ENCODE measurements at regions not wholly inside any gene's neighbourhood (a gene's known extent, or its start where the extent isn't known, plus 50 kb on each side); places are given as distances from the start of the nearest gene placed in this dataset.

DNA sequence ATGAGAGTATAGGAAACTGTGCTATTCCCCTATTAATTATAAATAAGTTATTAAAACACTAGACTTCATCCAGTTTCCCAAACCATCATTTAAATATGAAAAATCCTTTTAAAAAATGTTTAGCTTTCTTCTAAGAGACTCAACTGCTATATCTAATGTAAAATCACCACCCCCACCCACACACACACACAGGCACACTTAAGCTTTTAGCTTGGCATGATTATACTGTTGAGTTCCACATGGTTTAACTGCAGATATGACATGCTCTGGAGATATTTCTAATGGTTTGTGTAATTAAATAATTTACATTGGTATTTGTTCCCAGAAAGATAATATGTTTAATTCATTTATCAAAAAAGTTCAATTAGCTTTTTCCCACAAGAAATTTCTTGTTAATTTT is 1700.1 kb upstream of the SLC10A2 start:
- TF ChIP-seq, protein P1, sequence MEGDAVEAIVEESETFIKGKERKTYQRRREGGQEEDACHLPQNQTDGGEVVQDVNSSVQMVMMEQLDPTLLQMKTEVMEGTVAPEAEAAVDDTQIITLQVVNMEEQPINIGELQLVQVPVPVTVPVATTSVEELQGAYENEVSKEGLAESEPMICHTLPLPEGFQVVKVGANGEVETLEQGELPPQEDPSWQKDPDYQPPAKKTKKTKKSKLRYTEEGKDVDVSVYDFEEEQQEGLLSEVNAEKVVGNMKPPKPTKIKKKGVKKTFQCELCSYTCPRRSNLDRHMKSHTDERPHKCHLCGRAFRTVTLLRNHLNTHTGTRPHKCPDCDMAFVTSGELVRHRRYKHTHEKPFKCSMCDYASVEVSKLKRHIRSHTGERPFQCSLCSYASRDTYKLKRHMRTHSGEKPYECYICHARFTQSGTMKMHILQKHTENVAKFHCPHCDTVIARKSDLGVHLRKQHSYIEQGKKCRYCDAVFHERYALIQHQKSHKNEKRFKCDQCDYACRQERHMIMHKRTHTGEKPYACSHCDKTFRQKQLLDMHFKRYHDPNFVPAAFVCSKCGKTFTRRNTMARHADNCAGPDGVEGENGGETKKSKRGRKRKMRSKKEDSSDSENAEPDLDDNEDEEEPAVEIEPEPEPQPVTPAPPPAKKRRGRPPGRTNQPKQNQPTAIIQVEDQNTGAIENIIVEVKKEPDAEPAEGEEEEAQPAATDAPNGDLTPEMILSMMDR (conservative IDR thresholded peaks at IDR 0.05; ENCODE audit: low read length) = no peak
- TF ChIP-seq EZH2phosphoT487 (IDR thresholded peaks at IDR 0.05; ENCODE audit: borderline replicate concordance, low read depth, low read length) = no peak
- no peaks in the 10 kb centered on the region for H3K36me3 ChIP-seq (ENCODE audit: insufficient read depth, low read length)
- H3K9me2 ChIP-seq (ENCODE audit: insufficient read depth, low read length) = no peaks in the 10 kb centered on the region
- no peaks in the 10 kb centered on the region for H3K4me1 ChIP-seq (ENCODE audit: insufficient read depth, low read length, poor library complexity, severe bottlenecking)
- ChIA-PET POLR2A (no interaction called here), CTCF (ENCODE audit: unreplicated experiment) (no interaction called here)
- no peaks in the 10 kb centered on the region for H3K9me3 ChIP-seq (ENCODE audit: low read length)
- H3K4me3 ChIP-seq (ENCODE audit: low read depth, low read length, poor library complexity, severe bottlenecking) = no peak overlapping the region
- no peak overlapping the region for H2AFZ ChIP-seq (ENCODE audit: low read length)
- intact Hi-C loops (cut with micrococcal nuclease; ENCODE audit: unreplicated experiment) = no loop called here
- no peak overlapping the region for H3K4me2 ChIP-seq (ENCODE audit: low read length)
- no peak overlapping the region for H3K27ac ChIP-seq (ENCODE audit: low read depth, low read length, poor library complexity, severe bottlenecking)
- H3K79me2 ChIP-seq (ENCODE audit: insufficient read depth, low read depth, low read length) = no peaks in the 10 kb centered on the region
- no TSS peak for BruUV-seq (replicated peaks)
- DNase-seq (ENCODE audit: low spot score) = no peak
- H4K20me1 ChIP-seq (ENCODE audit: insufficient read depth, low read length) = no peaks in the 10 kb centered on the region

DNA sequence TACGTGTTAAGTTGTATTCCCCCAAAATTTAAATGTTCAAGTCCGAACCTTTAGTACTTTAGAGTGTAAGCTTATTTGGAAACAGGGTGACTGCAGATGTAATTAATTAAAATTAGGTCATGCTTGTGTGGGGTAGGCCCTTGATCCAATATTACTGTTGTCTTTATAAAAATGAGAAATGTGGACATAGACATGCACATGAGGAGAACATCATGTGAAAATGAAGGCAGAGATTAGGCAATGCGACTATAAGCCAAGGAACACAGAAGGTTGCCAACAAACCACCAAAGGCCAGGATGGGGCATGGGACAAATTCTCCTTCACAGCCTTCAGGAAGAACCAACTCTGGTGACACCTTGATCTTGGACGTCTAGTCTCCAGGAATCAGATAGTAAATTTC is 1698.4 kb upstream of the SLC10A2 start:
- no peak for DNase-seq (ENCODE audit: low spot score)
- Histone ChIP-seq H3K4me1 (ENCODE audit: insufficient read depth, low read length, poor library complexity, severe bottlenecking) (no peaks in the 10 kb centered on the region), H3K9me3 (ENCODE audit: low read length) (no peaks in the 10 kb centered on the region), H4K20me1 (ENCODE audit: insufficient read depth, low read length) (no peaks in the 10 kb centered on the region), H3K4me3 (ENCODE audit: low read depth, low read length, poor library complexity, severe bottlenecking) (no peak overlapping the region), H3K36me3 (ENCODE audit: insufficient read depth, low read length) (no peaks in the 10 kb centered on the region), H3K79me2 (ENCODE audit: insufficient read depth, low read depth, low read length) (no peaks in the 10 kb centered on the region), H3K9me2 (ENCODE audit: insufficient read depth, low read length) (no peaks in the 10 kb centered on the region), H3K27ac (ENCODE audit: low read depth, low read length, poor library complexity, severe bottlenecking) (no peak overlapping the region), H2AFZ (ENCODE audit: low read length) (no peak overlapping the region), H3K4me2 (ENCODE audit: low read length) (no peak overlapping the region)
- POLR2A ChIA-PET = no interaction called here
- TF ChIP-seq, protein P1 (conservative IDR thresholded peaks at IDR 0.05; ENCODE audit: low read length) = no peak
- TF ChIP-seq EZH2phosphoT487 (IDR thresholded peaks at IDR 0.05; ENCODE audit: borderline replicate concordance, low read depth, low read length) = no peak
- intact Hi-C loops (cut with micrococcal nuclease; ENCODE audit: unreplicated experiment) = no loop called here
- CTCF ChIA-PET (ENCODE audit: unreplicated experiment) = no interaction called here
- BruUV-seq (replicated peaks) = no TSS peak

DNA sequence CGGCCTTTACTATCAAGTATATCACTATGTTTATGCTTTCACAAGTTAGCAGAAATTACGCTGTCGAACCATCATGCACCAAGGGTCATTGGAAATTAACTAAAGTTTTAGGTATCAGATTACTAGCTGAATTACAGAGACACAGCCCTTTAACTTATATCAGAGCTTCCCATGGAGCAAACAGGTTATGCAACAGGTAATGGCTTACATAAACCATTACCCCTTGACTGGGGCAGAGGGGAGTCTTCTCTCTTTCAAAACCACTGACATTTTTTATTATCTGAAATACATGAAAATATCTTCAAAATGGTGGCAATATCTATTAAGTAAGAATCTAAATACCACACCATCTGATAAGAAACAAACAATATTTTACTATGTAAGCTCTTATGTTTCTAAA is 1692.9 kb upstream of the SLC10A2 start:
- Histone ChIP-seq H3K4me3 (ENCODE audit: low read depth, low read length, poor library complexity, severe bottlenecking) (no peak overlapping the region), H3K4me1 (ENCODE audit: insufficient read depth, low read length, poor library complexity, severe bottlenecking) (no peaks in the 10 kb centered on the region), H3K27ac (ENCODE audit: low read depth, low read length, poor library complexity, severe bottlenecking) (no peak overlapping the region), H3K4me2 (ENCODE audit: low read length) (no peak overlapping the region), H3K9me3 (ENCODE audit: low read length) (no peaks in the 10 kb centered on the region), H3K79me2 (ENCODE audit: insufficient read depth, low read depth, low read length) (no peaks in the 10 kb centered on the region), H2AFZ (ENCODE audit: low read length) (no peak overlapping the region), H3K36me3 (ENCODE audit: insufficient read depth, low read length) (no peaks in the 10 kb centered on the region), H4K20me1 (ENCODE audit: insufficient read depth, low read length) (no peaks in the 10 kb centered on the region), H3K9me2 (ENCODE audit: insufficient read depth, low read length) (no peaks in the 10 kb centered on the region)
- ChIA-PET POLR2A (interaction anchor here (1.0 kb wide), 1 partner anchor 1320 kb away, joined by 4 read pairs; no protein-coding TSS in a partner anchor), CTCF (ENCODE audit: unreplicated experiment) (no interaction called here)
- BruUV-seq (replicated peaks) = no TSS peak
- intact Hi-C loops (cut with micrococcal nuclease; ENCODE audit: unreplicated experiment) = no loop called here
- DNase-seq (ENCODE audit: low spot score) = no peak
- no peak for TF ChIP-seq EZH2phosphoT487 (IDR thresholded peaks at IDR 0.05; ENCODE audit: borderline replicate concordance, low read depth, low read length)
- TF ChIP-seq, protein P1 (conservative IDR thresholded peaks at IDR 0.05; ENCODE audit: low read length) = no peak

Measured in OCI-LY7 (cell line).